ENCODE measurements at regions not wholly inside any gene's neighbourhood (a gene's known extent, or its start where the extent isn't known, plus 50 kb on each side); places are given as distances from the start of the nearest gene placed in this dataset.

GRCh38 chr18:27778925-27779324, 398.0 kb downstream of the CDH2 start:
- TF ChIP-seq YY1 (IDR thresholded peaks at IDR 0.05; ENCODE audit: insufficient read depth, insufficient read length) (no peak), ZNF274 (IDR thresholded peaks at IDR 0.05; ENCODE audit: low read depth, low read length) (no peak)
